GM06990 (cell line): ENCODE measurements at regions not wholly inside any gene's neighbourhood (a gene's known extent, or its start where the extent isn't known, plus 50 kb on each side); places are given as distances from the start of the nearest gene placed in this dataset.

Source experiments
- DNase-seq: peaks from one replicate; pipeline ENCODE4 v3.0.0-alpha.2; 2011; ENCODE audit not compliant: insufficient read length; ENCODE audit errors: extremely low read depth
- H3K27me3 ChIP-seq: replicated peaks from 2 replicates; pipeline ENCODE4 v1.6.0; 2011; ENCODE audit warnings: low read length; ENCODE audit not compliant: control insufficient read depth, insufficient read depth
- H3K36me3 ChIP-seq: 2 replicates; pipeline ENCODE4 v1.5.1; 2011; ENCODE audit warnings: low read length; ENCODE audit not compliant: control insufficient read depth, insufficient read depth
- H3K4me3 ChIP-seq: replicated peaks from 2 replicates; pipeline ENCODE4 v1.5.1; 2011; ENCODE audit warnings: low read depth, mild to moderate bottlenecking, control low read depth, low read length
- CTCF ChIP-seq: IDR thresholded peaks from 2 replicates; pipeline ENCODE4 v1.5.1; 2011; ENCODE audit warnings: low read length, control low read depth, mild to moderate bottlenecking, inconsistent platforms; ENCODE audit not compliant: insufficient read depth, poor library complexity, severe bottlenecking

DNA sequence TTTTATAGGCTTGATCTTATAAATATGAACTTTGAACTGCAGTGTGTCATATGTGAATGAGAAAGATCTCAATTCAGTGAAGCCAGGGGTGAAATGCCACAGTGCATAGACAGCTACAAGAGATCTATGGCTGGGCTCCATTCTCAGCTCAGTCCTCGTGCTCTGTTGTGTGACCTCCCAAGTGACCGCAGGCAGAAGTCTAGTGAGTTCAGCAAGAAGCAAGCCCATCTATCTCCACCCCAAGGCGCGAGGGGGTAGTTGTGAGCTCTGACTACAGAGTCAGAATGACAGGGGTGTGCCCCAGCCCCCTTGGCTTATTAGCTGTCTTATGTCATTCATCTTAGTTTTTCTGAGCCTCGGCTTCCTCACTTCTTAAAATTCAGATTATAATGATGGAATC is 378.3 kb downstream of the FBXW7 start:
- Histone ChIP-seq H3K27me3 (no peaks in the 10 kb centered on the region), H3K36me3 (no peaks in the 10 kb centered on the region), H3K4me3 (no peak overlapping the region)
- no peak for DNase-seq
- no peak for TF ChIP-seq CTCF

- Histone ChIP-seq H3K4me3 (no peak overlapping the region), H3K27me3 (no peaks in the 10 kb centered on the region), H3K36me3 (no peaks in the 10 kb centered on the region)
- no peak for DNase-seq
- TF ChIP-seq CTCF = no peak
These were observed 379.4 kb downstream of the FBXW7 start for GRCh38 chr4:152156442-152156841.

DNA sequence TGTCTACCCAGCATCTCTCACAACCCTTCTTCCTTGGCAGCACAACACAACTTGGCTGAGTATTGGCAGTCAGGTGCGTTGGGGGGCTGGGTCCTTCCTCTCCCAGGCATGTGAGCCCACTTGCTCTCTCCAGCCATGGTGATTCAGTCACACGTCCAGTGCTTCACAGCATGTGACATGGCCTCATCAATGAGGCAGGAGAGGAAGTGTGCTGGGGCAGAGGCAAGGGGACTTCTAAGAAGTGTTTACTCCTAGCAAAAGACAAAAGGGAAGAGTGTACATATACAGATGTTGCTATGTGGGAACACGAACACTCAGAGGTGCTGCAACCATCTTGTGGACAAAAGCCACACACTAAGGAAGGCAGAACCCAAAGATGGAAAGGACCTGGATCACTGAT is 380.8 kb downstream of the FBXW7 start:
- H3K36me3 ChIP-seq = no peaks in the 10 kb centered on the region
- no peaks in the 10 kb centered on the region for H3K27me3 ChIP-seq
- H3K4me3 ChIP-seq = no peak overlapping the region
- TF ChIP-seq CTCF = no peak
- DNase-seq = no peak

- H3K27me3 ChIP-seq = no peaks in the 10 kb centered on the region
- no peak for DNase-seq
- no peaks in the 10 kb centered on the region for H3K36me3 ChIP-seq
- no peak for TF ChIP-seq CTCF
- H3K4me3 ChIP-seq = no peak overlapping the region
These were observed 381.5 kb downstream of the FBXW7 start for GRCh38 chr4:152154433-152154832.

- TF ChIP-seq CTCF = no peak
- Histone ChIP-seq H3K27me3 (no peaks in the 10 kb centered on the region), H3K36me3 (no peaks in the 10 kb centered on the region), H3K4me3 (no peak overlapping the region)
- DNase-seq = no peak
These were observed 382.2 kb downstream of the FBXW7 start for GRCh38 chr4:152153476-152154270.

DNA sequence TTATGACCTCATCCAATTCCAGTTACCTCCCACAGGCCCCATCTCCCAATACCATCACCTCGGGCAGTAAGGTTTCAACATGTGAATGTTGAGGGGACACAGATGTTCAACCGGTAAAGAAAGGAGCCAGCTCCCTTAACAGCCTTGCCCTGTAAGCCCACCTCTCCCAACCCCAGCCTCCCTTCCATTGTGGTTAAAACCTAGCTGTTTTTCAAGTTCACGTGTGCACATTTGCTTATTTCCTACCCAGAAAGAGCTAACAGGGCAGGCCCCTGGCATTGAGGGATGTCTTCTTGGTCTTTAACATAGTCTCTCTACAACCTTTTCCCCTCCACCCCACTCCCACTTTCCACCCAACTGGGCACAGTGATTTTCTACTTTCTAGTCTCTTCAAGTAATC is 385.7 kb downstream of the FBXW7 start:
- Histone ChIP-seq H3K27me3 (no peaks in the 10 kb centered on the region), H3K4me3 (no peak overlapping the region), H3K36me3 (no peaks in the 10 kb centered on the region)
- DNase-seq = no peak
- TF ChIP-seq CTCF = no peak
